ENCODE measurements at regions not wholly inside any gene's neighbourhood (a gene's known extent, or its start where the extent isn't known, plus 50 kb on each side); places are given as distances from the start of the nearest gene placed in this dataset.

DNA sequence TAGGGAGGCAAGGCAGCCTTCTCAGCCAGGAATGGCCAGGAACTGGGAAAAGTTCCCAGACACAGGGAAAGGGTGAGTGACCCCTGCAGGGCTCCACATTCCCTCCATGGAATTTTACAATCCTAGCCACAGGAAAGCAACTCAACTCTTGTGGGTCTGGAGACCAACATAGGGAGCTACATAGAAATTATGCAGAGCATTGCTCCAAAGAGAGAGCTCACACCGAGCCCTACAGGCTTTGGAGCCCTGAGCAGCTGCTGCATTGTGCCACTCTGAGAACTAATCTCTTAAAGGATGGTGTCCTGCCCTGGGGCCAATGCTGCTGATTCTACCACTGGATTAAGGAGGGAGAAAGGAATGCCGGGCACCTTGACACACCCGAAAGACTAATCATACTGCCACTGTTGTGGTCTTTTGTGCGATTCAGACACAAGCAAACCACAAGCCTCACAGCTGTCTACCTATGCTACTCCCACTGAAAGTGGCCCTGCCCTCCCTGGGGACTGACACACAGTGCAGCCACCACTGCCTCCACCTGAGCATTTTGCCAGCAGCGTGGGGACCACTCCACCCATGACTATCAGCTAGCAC, 1089.8 kb upstream of the NUDT12 start:
- Histone ChIP-seq H3K27ac (no peak overlapping the region), H3K4me1 (no peaks in the 10 kb centered on the region), H3K27me3 (no peaks in the 10 kb centered on the region), H3K4me3 (no peak overlapping the region), H3K36me3 (no peaks in the 10 kb centered on the region), H3K9me3 (peaks cover 0 to 38% (median 0%) of the 10 kb centered on the region in 11 donors)
- ATAC-seq (no peak), DNase-seq (no peak)
- 85 to 92% methylated on average over 5 of the region's 5 CpGs for WGBS, 2 donors
- TF ChIP-seq, protein P1, sequence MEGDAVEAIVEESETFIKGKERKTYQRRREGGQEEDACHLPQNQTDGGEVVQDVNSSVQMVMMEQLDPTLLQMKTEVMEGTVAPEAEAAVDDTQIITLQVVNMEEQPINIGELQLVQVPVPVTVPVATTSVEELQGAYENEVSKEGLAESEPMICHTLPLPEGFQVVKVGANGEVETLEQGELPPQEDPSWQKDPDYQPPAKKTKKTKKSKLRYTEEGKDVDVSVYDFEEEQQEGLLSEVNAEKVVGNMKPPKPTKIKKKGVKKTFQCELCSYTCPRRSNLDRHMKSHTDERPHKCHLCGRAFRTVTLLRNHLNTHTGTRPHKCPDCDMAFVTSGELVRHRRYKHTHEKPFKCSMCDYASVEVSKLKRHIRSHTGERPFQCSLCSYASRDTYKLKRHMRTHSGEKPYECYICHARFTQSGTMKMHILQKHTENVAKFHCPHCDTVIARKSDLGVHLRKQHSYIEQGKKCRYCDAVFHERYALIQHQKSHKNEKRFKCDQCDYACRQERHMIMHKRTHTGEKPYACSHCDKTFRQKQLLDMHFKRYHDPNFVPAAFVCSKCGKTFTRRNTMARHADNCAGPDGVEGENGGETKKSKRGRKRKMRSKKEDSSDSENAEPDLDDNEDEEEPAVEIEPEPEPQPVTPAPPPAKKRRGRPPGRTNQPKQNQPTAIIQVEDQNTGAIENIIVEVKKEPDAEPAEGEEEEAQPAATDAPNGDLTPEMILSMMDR (IDR thresholded peaks at IDR 0.05): no peak
- intact Hi-C loops (cut with DNase I): no loop called here

DNA sequence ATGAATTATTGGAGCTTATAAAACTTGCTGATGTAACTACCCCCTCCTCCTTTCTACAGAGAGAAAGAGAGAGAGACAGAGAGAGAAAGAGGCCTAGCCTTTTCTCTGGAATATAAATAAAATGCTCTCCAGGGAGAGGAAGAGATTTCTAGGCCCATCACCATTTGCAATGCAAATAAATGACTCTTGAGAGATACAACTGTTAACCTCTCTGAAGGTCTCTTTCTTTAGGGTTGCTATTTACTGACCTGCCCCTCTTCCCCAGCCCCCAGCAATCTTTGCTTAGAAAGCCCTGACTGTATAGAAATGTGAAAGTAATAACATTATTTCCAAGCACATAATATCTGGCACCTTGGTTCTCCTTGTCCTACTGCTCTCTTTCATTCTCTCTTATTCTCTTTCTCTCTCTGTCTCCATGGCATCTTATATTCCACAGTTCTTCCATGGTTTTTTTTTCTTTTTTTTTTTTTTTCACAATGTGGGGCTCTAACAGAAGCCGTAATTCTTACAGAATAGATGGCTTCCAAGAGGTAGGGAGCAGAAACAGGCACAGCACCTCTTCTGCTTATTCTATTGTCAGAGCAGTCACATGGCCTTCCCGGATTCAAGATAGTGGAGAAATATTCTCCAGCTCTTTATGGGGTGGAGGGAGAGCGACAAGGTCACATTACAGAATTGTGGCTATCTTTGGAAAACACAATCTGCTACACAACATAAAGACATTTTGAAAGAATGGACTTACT, 1087.9 kb upstream of the NUDT12 start:
- ATAC-seq (no peak), DNase-seq (no peak)
- Histone ChIP-seq H3K36me3 (no peaks in the 10 kb centered on the region), H3K27ac (no peak overlapping the region), H3K9me3 (peaks cover 0 to 38% (median 0%) of the 10 kb centered on the region in 11 donors), H3K27me3 (no peaks in the 10 kb centered on the region), H3K4me1 (no peaks in the 10 kb centered on the region), H3K4me3 (no peak overlapping the region)
- WGBS, 2 donors: 36 to 42% methylated on average over 3 of the region's 3 CpGs
- TF ChIP-seq, protein P1 (IDR thresholded peaks at IDR 0.05): no peak
- intact Hi-C loops (cut with DNase I): no loop called here

DNA sequence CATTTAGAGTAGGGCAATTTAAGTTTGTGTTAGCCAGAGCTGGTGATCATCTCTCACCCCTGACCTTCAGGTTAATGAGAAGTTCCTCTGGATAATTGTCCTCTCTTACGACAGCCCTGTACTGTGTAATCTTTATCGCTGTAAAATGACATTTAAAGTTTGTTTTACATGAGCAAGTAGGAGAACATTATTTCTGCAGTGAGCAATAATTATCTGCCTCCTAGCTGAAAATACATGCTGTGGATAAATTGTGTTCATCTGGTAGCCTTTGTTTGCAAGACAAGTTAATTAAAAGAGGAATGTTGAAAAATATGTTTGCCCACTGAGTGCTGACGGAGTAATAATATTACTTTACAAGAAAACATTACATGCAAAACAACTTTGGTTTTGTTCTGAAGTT, 1083.8 kb upstream of the NUDT12 start:
- H3K36me3 ChIP-seq: no peaks in the 10 kb centered on the region
- H3K9me3 ChIP-seq: peaks cover 0 to 14% (median 0%) of the 10 kb centered on the region in 11 donors
- intact Hi-C loops (cut with DNase I): no loop called here
- H3K4me1 ChIP-seq: no peaks in the 10 kb centered on the region
- ATAC-seq: no peak
- TF ChIP-seq, protein P1 (IDR thresholded peaks at IDR 0.05): no peak
- no peak overlapping the region for H3K27ac ChIP-seq
- DNase-seq: no peak
- no peak overlapping the region for H3K4me3 ChIP-seq
- H3K27me3 ChIP-seq: no peaks in the 10 kb centered on the region
- 70 to 76% methylated on average over 3 of the region's 3 CpGs for WGBS, 2 donors

DNA sequence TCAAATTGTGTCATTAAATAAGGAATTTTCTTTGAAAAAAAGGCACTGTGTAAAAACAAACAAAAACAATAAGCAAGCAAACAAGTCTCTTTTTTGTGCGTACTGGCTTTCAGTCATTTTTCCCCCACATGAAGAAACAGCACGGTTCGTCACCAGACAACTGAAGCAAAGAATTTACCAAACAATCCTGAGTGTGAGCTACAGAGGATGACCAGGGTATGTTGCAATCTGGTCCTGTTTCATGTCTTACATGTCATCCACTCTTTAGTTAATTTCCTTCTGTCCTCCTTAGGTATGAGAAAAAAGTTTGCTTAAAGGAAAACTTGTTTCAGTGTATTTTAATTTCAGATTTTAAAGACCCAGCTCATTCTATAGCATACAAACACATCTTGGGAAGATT, 1080.7 kb upstream of the NUDT12 start:
- DNase-seq: no peak
- H3K27ac ChIP-seq: no peak overlapping the region
- no peak overlapping the region for H3K4me3 ChIP-seq
- no peaks in the 10 kb centered on the region for H3K27me3 ChIP-seq
- peaks cover 0 to 4% (median 0%) of the 10 kb centered on the region in 11 donors for H3K9me3 ChIP-seq
- no peaks in the 10 kb centered on the region for H3K4me1 ChIP-seq
- H3K36me3 ChIP-seq: no peaks in the 10 kb centered on the region
- TF ChIP-seq, protein P1 (IDR thresholded peaks at IDR 0.05): no peak
- intact Hi-C loops (cut with DNase I): no loop called here
- no peak for ATAC-seq
- 22 to 44% methylated on average over 3 of the region's 3 CpGs for WGBS, 2 donors
